Mesothelial cell of epicardium (in vitro differentiated cells): ENCODE measurements at regions not wholly inside any gene's neighbourhood (a gene's known extent, or its start where the extent isn't known, plus 50 kb on each side); places are given as distances from the start of the nearest gene placed in this dataset.
"Not testable (repeated sequence)": the region's sequence is repeated elsewhere in the genome, so short reads cannot be mapped to it uniquely, and the experiment has no call there.

Experiments used
- DNase-seq, 2 experiments: peaks; one replicate each; pipeline ENCODE4 v3.0.0; 2021; ENCODE audit warnings: low spot score in 2 of 2; ENCODE audit not compliant: unreplicated experiment in 2 of 2
- H3K27ac Mint-ChIP-seq: 2 replicates; pipeline ENCODE4 v1.8.0; 2021; ENCODE audit warnings: mixed read lengths
- H3K27me3 Mint-ChIP-seq: 2 replicates; pipeline ENCODE4 v1.8.0; 2021; ENCODE audit warnings: low read depth, mixed read lengths
- H3K36me3 Mint-ChIP-seq: 2 replicates; pipeline ENCODE4 v1.8.0; 2021; ENCODE audit warnings: mixed read lengths
- H3K4me1 Mint-ChIP-seq: 2 replicates; pipeline ENCODE4 v1.8.0; 2021; ENCODE audit warnings: mixed read lengths
- H3K4me3 Mint-ChIP-seq: 2 replicates; pipeline ENCODE4 v1.8.0; 2021; ENCODE audit warnings: mild to moderate bottlenecking, moderate library complexity, mixed read lengths
- H3K9me3 Mint-ChIP-seq: 2 replicates; pipeline ENCODE4 v1.8.0; 2021; ENCODE audit warnings: mixed read lengths
- TF ChIP-seq, protein P1 (sequence below): fragments of 200-600 bp; sonication (generic); IDR thresholded peaks from one replicate; pipeline ENCODE4 v1.5.0; 2021; ENCODE audit warnings: antibody characterized with exemption; ENCODE audit not compliant: unreplicated experiment

DNA sequence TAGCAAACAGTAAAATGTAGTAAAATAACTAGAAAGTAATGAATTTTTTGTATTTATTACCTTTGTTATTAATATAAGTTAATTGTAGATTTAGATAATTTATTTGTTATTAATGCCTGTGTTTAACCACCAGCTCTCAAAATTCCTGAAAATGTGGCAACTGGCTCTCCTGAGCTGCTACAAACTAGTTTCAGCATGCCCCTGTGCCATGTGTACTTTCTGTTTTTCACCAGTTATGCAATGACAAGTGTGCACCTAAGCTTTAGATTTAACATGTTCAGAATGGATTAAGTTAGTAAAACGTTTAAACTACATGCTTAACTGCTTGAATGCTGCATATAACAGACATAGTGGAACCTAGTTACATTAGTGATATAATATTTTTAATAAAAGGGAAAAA is 88.1 kb downstream of the POSTN start:
- H3K9me3 Mint-ChIP-seq = no peaks in the 10 kb centered on the region
- TF ChIP-seq, protein P1, sequence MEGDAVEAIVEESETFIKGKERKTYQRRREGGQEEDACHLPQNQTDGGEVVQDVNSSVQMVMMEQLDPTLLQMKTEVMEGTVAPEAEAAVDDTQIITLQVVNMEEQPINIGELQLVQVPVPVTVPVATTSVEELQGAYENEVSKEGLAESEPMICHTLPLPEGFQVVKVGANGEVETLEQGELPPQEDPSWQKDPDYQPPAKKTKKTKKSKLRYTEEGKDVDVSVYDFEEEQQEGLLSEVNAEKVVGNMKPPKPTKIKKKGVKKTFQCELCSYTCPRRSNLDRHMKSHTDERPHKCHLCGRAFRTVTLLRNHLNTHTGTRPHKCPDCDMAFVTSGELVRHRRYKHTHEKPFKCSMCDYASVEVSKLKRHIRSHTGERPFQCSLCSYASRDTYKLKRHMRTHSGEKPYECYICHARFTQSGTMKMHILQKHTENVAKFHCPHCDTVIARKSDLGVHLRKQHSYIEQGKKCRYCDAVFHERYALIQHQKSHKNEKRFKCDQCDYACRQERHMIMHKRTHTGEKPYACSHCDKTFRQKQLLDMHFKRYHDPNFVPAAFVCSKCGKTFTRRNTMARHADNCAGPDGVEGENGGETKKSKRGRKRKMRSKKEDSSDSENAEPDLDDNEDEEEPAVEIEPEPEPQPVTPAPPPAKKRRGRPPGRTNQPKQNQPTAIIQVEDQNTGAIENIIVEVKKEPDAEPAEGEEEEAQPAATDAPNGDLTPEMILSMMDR = no peak
- H3K36me3 Mint-ChIP-seq = no peaks in the 10 kb centered on the region
- H3K4me1 Mint-ChIP-seq = peaks cover 16% of the 10 kb centered on the region
- H3K4me3 Mint-ChIP-seq = no peak overlapping the region
- DNase-seq = no peak
- H3K27me3 Mint-ChIP-seq = no peaks in the 10 kb centered on the region
- no peak overlapping the region for H3K27ac Mint-ChIP-seq

DNA sequence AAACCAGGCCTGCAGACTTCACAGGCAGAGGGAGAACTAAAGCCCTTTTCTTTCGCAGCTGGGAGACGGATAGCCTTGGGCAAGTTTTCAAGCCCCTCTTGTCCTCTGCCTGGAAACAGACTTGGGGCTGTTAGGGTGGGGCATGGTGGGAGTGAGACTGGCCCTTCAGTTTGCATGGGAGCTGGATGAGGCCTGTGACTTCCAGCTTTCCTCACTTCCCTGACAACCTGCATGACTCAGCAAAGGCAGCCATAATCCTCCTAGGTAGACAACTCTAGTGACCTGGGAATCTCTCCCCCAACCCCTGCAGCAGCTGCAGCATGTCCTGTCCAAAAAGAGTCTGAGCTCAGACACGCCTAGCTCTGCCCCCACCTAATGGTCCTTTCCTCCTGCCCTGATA is 93.0 kb downstream of the POSTN start:
- no peak overlapping the region for H3K27ac Mint-ChIP-seq
- no peak overlapping the region for H3K4me3 Mint-ChIP-seq
- no peaks in the 10 kb centered on the region for H3K36me3 Mint-ChIP-seq
- TF ChIP-seq, protein P1 = no peak
- H3K27me3 Mint-ChIP-seq = no peaks in the 10 kb centered on the region
- H3K9me3 Mint-ChIP-seq = no peaks in the 10 kb centered on the region
- H3K4me1 Mint-ChIP-seq = peaks cover 9% of the 10 kb centered on the region
- DNase-seq = no peak

DNA sequence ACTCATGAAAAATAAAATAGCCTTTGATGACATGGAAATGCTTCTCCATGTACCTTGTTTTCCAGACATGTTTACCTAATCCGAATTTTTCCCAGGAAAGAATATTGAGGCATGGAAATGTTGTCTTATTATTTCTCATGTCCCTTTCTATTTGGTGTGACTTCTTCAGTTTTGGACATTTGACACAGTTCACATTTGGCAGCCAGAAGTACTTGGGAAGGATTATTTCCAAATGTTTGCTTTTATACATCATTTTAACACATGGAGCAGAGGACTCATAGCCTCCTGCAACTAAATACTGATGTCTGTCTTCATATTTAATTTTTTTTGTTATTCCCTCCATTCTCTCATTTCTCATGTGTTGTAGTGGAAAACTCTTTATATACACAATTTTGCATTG is 94.3 kb downstream of the POSTN start:
- H3K27me3 Mint-ChIP-seq = no peaks in the 10 kb centered on the region
- H3K4me3 Mint-ChIP-seq = no peak overlapping the region
- TF ChIP-seq, protein P1 = no peak
- peaks cover 2% of the 10 kb centered on the region for H3K4me1 Mint-ChIP-seq
- no peaks in the 10 kb centered on the region for H3K36me3 Mint-ChIP-seq
- no peak overlapping the region for H3K27ac Mint-ChIP-seq
- no peak for DNase-seq
- no peaks in the 10 kb centered on the region for H3K9me3 Mint-ChIP-seq

DNA sequence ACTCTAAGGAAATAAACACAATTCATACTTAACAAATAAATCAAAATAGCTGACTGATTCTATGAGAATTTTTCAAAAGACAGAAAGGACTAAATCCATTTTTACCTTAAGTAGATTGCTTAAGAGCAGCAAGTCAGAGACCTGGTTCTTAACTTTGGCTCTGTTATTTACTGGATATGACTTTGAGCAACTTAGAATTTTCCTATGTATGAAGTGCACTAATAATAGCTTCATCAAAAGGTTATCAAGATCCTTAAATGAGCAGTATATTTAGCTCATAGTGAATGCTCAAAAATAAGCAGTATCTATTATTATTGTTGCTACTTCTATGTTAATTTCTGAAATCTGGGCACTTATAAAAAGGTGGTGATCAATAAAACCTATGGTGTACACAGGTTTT is 95.3 kb downstream of the POSTN start:
- TF ChIP-seq, protein P1 = no peak
- Mint-ChIP-seq H3K9me3 (no peaks in the 10 kb centered on the region), H3K4me1 (no peaks in the 10 kb centered on the region), H3K4me3 (no peak overlapping the region), H3K27ac (no peak overlapping the region), H3K36me3 (no peaks in the 10 kb centered on the region), H3K27me3 (no peaks in the 10 kb centered on the region)
- DNase-seq = no peak

DNA sequence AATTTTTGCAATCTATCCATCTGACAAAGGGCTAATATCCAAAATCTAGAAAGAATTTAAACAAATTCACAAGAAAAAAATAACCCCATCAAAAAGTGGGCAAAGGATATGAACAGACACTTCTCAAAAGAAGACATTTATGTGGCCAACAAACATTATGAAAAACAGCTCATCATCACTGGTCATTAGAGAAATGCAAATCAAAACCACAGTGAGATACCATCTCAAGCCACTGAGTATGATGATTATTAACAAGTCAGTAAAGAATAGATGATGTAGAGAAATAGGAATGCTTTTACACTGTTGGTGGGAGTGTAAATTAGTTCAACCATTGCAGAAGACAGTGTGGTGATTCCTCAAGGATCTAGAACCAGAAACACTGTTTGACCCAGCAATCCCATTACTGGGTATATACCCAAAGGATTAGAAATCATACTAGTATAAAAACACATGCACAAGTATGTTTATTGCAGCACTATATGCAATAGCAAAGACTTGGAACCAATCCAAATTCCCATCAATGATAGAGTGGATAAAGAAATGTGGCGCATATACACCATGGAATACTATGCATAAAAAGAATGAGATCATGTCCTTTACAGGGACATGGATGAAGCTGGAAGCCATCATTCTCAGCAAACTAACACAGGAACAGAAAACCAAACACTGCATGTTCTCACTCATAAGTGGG is 96.1 kb downstream of the POSTN start:
- DNase-seq = not testable (repeated sequence)

DNA sequence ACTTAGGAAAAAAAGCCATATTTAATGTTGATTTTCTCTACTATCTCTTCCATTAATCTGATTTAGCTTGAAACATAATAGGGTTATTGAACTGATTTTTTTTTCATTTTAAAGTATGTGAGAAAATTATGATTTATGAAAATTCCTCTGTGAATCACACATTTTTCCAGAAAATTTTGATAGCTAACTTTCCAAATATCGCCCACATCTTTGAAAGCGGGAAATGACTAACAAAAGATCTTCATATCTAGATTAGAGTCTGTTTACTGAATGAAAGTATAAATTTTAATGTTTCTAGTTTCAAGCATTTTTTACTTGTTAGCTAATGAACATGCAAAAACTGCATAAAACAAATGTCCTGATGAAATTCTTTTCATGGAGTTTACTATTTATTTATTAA is 97.4 kb downstream of the POSTN start:
- no peak overlapping the region for H3K4me3 Mint-ChIP-seq
- no peaks in the 10 kb centered on the region for H3K27me3 Mint-ChIP-seq
- H3K36me3 Mint-ChIP-seq = no peaks in the 10 kb centered on the region
- no peak for DNase-seq
- no peaks in the 10 kb centered on the region for H3K4me1 Mint-ChIP-seq
- no peak overlapping the region for H3K27ac Mint-ChIP-seq
- TF ChIP-seq, protein P1 = no peak
- no peaks in the 10 kb centered on the region for H3K9me3 Mint-ChIP-seq

More for the DNA sequence above, 96.1 kb downstream of the POSTN start:
- not testable (repeated sequence) for H3K27ac Mint-ChIP-seq, H3K4me1 Mint-ChIP-seq, H3K27me3 Mint-ChIP-seq, H3K9me3 Mint-ChIP-seq, H3K4me3 Mint-ChIP-seq, H3K36me3 Mint-ChIP-seq
